Right renal pelvis (tissue), 4 donors: ENCODE measurements at regions not wholly inside any gene's neighbourhood (a gene's known extent, or its start where the extent isn't known, plus 50 kb on each side); places are given as distances from the start of the nearest gene placed in this dataset.
"Not testable (repeated sequence)": the region's sequence is repeated elsewhere in the genome, so short reads cannot be mapped to it uniquely, and the experiment has no call there.

Experiments used
- DNase-seq, 4 donors: peaks; one replicate each; pipeline ENCODE4 v3.0.0-alpha.2; 2013; ENCODE audit warnings: low read depth in 4 of 4, low spot score in 3 of 4, missing footprints in 1 of 4

GRCh38 chr3:144429719-144430121 is 458.1 kb downstream of the DIPK2A start:
- DNase-seq = no peak

DNA sequence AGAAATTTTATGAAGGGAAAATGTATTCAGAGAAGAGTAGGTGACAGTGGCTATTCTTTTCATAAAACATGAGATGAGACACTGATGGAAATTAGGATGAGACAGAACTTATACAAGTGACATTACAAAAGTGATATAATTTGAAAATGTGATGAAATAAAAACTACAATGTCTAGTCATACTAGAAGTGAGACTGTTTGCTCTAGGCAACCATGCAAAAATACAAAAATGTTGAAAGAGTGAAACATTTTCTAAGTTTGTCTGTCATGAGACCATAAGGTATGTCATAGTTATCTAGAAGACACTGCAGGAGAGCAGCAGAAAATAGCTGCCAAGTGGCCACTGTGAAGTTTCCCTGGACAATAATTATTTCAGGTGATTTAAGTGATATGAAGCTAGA is 459.5 kb downstream of the DIPK2A start:
- no peak for DNase-seq

- DNase-seq = no peak
Observed at GRCh38 chr3:144433006-144433405, 461.4 kb downstream of the DIPK2A start.

GRCh38 chr3:144437989-144438388 is 466.4 kb downstream of the DIPK2A start:
- DNase-seq = no peak

- DNase-seq = no peak
Observed at GRCh38 chr3:144444061-144444460, 472.4 kb downstream of the DIPK2A start.

GRCh38 chr3:144444546-144444945 is 472.9 kb downstream of the DIPK2A start:
- DNase-seq = no peak

DNA sequence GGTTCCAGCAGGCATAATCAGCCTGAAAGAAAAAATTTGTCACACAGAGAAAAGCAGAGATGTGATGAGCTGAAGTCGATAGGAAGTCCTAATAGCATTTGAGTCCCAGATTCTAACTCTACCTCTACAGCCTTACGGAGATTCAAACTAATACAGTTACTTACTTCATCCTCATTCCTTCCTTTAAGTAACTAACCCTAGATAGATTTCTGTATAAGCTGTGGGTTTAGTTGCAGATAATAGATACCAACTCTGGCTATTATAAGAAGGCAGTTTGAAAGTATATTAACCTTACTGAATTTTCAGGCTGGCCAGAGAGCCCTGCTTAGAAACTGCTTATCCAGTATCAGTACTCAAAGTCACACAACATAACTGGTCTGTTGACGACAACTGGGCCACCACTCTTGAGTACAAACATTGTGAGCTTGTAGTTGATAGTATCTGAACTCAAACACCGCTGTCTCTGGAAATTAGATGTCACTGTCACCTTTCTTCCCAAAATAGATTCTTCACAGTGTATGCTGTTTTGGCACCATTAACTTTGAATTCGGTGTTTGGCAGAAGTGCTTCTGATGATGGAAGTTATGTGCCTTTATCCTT is 484.3 kb downstream of the DIPK2A start:
- no peak for DNase-seq

DNA sequence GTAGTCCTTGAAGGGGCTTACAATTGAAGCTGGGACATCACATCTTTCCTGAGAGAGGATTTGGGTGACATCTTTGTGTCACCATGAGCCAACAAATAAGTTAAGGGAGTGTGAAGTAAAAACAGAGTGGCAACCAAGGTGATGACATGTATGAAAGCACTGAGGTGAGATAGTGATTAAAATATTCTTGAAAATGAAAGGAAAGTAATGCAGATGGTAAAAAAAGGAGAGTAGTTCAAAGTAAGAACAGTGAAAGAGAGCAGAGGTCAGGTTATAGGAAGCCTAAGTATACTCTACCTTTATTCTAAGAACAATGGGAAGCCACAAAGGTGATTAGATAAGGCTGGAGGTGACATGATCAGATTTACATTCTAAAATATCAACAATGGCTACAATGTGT is 486.1 kb downstream of the DIPK2A start:
- no peak for DNase-seq

- no peak for DNase-seq
Observed at GRCh38 chr3:144458283-144458682, 486.7 kb downstream of the DIPK2A start.

GRCh38 chr3:144462337-144462736 is 490.7 kb downstream of the DIPK2A start:
- no peak for DNase-seq

GRCh38 chr3:144463911-144464310 is 492.3 kb downstream of the DIPK2A start:
- DNase-seq = no peak

DNA sequence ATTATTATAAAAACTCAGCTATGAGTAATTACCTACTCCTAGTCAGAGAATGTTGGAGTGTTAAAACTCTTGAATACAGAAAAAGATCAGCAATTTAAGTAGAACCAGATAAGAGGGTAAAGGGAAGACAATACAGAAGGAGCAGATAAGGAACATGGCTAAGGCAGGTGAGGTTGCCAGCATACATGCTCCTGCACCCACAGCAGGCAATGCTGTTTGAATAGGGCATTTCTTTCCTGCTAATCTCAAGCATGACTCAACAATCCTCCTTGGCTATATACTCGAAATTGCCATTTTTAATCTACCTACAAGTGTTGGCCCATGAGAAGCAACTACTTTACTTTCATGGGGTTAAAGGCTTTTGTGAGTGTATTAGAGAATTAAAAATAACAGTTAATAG is 494.5 kb downstream of the DIPK2A start:
- DNase-seq = no peak

DNA sequence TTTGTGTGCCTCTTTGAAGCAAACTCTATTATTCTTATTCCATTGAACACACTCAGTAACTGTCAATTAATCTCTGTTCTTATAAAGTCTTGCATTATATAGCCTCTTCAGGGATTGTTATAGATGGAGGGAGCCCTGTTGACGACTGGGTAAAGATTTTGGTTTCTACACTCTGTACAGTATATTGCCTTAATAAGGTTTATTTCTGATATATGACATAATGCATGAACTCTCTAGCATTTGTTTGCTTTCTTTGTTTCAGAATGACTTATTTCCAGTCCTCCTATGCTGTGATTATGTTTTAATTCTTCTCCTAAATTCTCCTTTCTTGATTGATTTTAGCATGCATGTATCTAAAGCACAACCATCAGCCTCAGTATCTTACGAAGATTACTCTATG is 494.9 kb downstream of the DIPK2A start:
- no peak for DNase-seq

GRCh38 chr3:144470666-144471065 is 499.0 kb downstream of the DIPK2A start:
- DNase-seq = no peak

- no peak for DNase-seq
Observed at GRCh38 chr3:144477593-144477992, 506.0 kb downstream of the DIPK2A start.

DNA sequence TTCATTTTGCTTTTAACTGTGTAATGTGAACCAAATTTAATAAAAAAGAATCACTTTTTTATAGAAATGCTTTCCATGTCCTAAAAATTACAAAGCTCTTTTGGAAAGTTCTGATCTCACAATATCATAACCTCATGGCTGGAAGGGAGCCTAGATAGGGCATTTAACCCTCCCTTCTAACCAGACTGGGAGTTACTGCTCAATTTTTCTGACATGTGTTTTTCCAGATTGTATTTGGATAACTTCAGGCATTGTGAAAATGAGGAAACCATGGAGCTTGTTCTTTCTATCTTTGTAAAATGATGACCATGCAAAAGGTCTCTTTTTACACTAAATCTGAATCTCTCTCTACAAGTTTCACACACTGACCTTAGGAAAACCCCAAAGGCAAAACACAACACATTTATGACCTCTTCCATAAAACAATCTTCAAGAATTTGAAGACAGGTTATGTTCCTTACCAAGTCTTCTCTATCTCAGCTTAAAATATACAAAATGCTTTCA is 508.8 kb downstream of the DIPK2A start:
- no peak for DNase-seq

DNA sequence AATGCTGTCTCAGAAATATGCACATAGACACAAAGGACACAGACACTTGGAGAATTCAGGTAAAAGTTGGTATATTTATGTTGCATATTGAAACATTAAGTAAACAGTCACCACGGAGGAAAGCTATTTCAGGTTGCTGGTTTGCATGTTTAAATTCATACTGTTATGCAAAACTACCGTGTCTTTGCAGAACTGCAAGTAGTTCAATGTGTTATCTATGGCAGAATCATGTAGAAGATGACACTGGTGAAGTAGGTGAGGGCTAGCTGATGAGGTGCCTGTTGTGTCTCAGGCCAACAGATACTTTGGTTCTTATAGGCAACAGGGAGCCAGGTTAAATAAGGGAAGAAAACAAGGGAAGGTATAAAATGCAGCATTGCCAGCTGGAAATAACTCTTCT is 511.3 kb downstream of the DIPK2A start:
- DNase-seq = no peak

DNA sequence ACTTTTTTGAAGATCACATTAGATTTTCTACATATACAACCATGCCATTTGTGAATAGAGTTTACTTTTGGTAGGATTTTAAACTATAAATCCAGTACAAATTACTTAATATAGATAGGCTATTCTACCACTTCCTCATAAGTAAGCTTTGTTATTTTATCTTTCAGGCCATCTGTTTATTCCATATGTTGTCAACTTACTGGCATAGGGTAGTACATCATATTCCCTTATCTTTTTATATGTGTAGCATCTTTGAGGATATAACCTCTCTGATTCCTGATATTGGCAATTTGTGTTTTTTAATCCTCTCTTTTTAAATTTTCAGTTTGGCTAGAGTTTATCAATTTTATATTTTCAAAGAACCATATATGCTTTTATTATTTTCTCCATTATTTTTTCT is 515.4 kb downstream of the DIPK2A start:
- DNase-seq = no peak

- no peak for DNase-seq
Observed at GRCh38 chr3:144488927-144489326, 517.3 kb downstream of the DIPK2A start.

DNA sequence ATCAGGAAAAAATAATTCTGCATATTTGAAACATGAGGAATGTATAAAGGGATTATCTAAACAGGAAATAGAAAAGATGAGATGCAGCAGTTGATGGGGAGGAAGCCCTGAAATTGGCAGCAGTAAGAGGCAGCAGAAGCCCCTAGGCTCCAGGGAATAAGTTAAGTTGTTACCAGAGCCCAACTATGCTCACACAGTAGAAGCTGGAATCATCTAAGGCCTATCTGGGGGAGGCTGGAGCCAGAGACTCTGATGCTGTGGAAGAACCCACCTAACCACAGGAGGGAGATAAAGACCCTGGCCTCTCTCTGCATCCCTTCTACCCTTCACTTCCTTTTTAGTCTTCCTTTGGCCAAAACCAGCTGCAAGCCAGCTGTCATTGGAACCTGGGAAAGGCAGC is 519.7 kb downstream of the DIPK2A start:
- DNase-seq = no peak

DNA sequence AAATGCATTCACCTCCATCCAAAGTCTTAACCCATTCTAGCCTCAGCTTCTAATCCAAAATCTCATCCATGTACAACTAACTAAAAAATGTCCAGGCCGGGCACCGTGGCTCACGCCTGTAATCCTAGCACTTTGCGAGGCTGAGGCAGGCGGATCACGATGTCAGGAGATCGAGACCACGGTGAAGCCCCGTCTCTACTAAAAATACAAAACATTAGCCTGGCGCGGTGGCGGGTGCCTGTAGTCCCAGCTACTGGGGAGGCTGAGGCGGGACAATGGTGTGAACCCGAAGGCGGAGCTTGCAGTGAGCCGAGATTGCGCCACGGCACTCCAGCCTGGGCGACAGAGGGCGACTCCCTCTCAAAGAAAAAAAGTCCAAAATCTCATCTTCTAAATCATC is 523.0 kb downstream of the DIPK2A start:
- not testable (repeated sequence) for DNase-seq

DNA sequence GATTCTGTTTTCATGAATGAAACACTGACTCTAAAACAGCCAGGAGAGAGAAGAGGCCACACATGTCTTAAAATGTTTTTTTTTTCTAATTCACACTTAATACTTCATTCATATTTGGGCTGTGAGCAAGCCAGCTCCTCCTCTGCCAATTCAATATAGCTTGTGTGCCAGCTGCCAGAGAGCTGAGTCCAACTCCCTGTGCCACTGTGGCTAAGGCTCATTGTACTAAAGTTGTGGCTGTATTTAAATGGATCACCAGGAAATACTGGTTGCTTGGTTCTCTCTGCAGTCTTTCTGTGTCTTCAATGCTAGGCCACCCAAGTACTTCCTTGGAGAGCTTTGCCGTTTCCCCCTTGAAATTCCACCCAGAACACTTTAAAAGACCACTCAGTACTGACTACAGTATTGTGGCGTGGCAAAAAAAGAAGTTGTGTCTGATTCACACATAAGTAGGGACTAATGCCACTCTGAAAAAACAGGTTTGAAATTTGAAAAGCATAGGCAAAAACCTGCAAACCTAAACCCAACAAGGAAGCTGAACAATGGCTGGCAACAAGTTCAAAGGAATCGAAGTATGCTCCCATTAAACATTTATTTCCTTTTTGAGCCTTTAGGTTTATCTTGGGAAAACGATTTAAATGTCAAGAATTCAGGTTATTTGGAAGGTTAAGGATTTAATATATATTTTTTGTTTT is 524.7 kb downstream of the DIPK2A start:
- no peak for DNase-seq

DNA sequence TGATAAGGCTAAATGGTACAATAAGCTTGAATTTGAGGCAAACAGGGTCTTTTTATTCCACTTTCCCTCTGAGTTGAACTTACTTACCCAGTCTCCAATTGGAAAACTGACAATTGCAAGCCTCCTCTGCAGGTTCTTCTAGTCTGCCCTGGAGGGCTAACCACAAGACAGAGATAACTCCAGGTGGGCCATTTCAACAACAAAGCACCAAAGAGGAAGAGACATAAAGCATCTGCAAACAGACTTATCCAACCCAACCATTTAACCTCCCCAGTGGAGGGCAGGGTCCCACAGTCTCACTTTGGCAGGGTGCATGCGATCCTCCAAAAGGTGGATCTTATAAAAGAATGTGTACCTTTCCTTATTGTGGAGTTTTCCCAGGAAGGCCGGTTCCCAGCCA is 525.8 kb downstream of the DIPK2A start:
- DNase-seq = no peak
